HCT116 (cell line): ENCODE measurements at regions not wholly inside any gene's neighbourhood (a gene's known extent, or its start where the extent isn't known, plus 50 kb on each side); places are given as distances from the start of the nearest gene placed in this dataset.

Source experiments
- FOSL1 ChIP-seq: IDR thresholded peaks from 2 replicates; pipeline ENCODE4 v1.6.1; 2012; ENCODE audit warnings: low read depth
- TCF7L2 ChIP-seq: IDR thresholded peaks from 2 replicates; pipeline ENCODE4 v1.7.0; 2011; ENCODE audit warnings: borderline replicate concordance, inconsistent platforms; ENCODE audit not compliant: insufficient read depth, insufficient read length; ENCODE audit errors: extremely low read depth
- TF ChIP-seq, protein P1 (sequence below), 3 experiments: fragments of 200-600 bp in 1 of 3; sonication (generic) in 1 of 3; IDR thresholded peaks in 2 of 3; conservative IDR thresholded peaks in 1 of 3; 2 replicates each; pipeline ENCODE4 v1.5.1; 2012 to 2017; ENCODE audit warnings: low read depth in 2 of 3, low read length in 2 of 3, antibody characterized with exemption in 1 of 3, borderline replicate concordance in 1 of 3, control low read depth in 1 of 3, mild to moderate bottlenecking in 1 of 3, mixed read lengths in 1 of 3, mixed run types in 1 of 3, moderate library complexity in 1 of 3; ENCODE audit not compliant: insufficient read depth in 1 of 3

DNA sequence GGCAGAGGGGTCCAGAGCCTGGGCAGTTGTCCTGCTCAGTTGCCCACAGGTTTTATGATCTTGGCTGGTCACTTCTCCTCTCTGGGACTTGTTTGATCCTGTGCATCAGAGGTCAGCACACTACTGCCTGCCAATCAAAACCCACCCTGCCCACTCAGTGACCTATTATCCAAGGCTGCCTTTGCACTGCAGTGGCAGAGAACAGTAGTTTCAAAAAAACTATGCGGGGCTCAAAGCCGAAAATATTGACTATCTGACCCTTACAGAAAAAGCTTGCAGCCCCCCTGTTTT, 218.2 kb downstream of the CYP26B1 start:
- TF ChIP-seq, protein P1, sequence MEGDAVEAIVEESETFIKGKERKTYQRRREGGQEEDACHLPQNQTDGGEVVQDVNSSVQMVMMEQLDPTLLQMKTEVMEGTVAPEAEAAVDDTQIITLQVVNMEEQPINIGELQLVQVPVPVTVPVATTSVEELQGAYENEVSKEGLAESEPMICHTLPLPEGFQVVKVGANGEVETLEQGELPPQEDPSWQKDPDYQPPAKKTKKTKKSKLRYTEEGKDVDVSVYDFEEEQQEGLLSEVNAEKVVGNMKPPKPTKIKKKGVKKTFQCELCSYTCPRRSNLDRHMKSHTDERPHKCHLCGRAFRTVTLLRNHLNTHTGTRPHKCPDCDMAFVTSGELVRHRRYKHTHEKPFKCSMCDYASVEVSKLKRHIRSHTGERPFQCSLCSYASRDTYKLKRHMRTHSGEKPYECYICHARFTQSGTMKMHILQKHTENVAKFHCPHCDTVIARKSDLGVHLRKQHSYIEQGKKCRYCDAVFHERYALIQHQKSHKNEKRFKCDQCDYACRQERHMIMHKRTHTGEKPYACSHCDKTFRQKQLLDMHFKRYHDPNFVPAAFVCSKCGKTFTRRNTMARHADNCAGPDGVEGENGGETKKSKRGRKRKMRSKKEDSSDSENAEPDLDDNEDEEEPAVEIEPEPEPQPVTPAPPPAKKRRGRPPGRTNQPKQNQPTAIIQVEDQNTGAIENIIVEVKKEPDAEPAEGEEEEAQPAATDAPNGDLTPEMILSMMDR (IDR thresholded peaks at IDR 0.05 in 2 of 3, conservative IDR thresholded peaks at IDR 0.05 in 1 of 3; ENCODE audit: borderline replicate concordance in 1 of 3, insufficient read depth in 1 of 3, low read depth in 2 of 3, low read length in 2 of 3), result no peak
- TF ChIP-seq TCF7L2, result no peak
- TF ChIP-seq FOSL1, result no peak
